Lower leg skin (tissue), 3 donors: ENCODE measurements at regions not wholly inside any gene's neighbourhood (a gene's known extent, or its start where the extent isn't known, plus 50 kb on each side); places are given as distances from the start of the nearest gene placed in this dataset.

Experiments
- CTCF ChIP-seq, 3 donors: fragments of 450-650 bp; IDR thresholded peaks; one replicate each; pipeline ENCODE4 v1.5.1; 2016; ENCODE audit warnings: antibody characterized with exemption in 3 of 3, mild to moderate bottlenecking in 3 of 3, moderate library complexity in 2 of 3
- POLR2A ChIP-seq, 2 donors: fragments of 450-650 bp; IDR thresholded peaks; one replicate each; pipeline ENCODE4 v1.6.1; 2016 to 2017; ENCODE audit warnings: antibody characterized with exemption in 2 of 2, mild to moderate bottlenecking in 1 of 2, moderate library complexity in 1 of 2

- TF ChIP-seq CTCF (IDR thresholded peaks at IDR 0.05) (no peak), POLR2A (IDR thresholded peaks at IDR 0.05) (no peak)
Observed at GRCh38 chr12:20122274-20122673, 246.1 kb upstream of the PDE3A start.
